NCI-H2196 (cell line): ENCODE measurements at regions not wholly inside any gene's neighbourhood (a gene's known extent, or its start where the extent isn't known, plus 50 kb on each side); places are given as distances from the start of the nearest gene placed in this dataset.

Experiments used
- DNase-seq: peaks from one replicate; lab custom pipeline; 2025; ENCODE audit not compliant: unreplicated experiment; lab: John Stamatoyannopoulos, UW

GRCh38 chr14:42174357-42174756 lies 567.7 kb downstream of the LRFN5 start:
- peak; percentile 48 for DNase-seq

GRCh38 chr14:42173206-42173605 lies 566.5 kb downstream of the LRFN5 start:
- DNase-seq = no peak

- DNase-seq = no peak
Observed at GRCh38 chr14:42172304-42172703, 565.6 kb downstream of the LRFN5 start.

GRCh38 chr14:42163136-42163535 lies 556.5 kb downstream of the LRFN5 start:
- no peak for DNase-seq

- no peak for DNase-seq
Observed at GRCh38 chr14:42159138-42159537, 552.5 kb downstream of the LRFN5 start.

GRCh38 chr14:42149609-42150261 lies 543.1 kb downstream of the LRFN5 start:
- DNase-seq = no peak

- DNase-seq = no peak
Observed at GRCh38 chr14:42145766-42146165, 539.1 kb downstream of the LRFN5 start.

GRCh38 chr14:42143114-42143513 lies 536.4 kb downstream of the LRFN5 start:
- no peak for DNase-seq

- DNase-seq = no peak
Observed at GRCh38 chr14:42141328-42141727, 534.7 kb downstream of the LRFN5 start.

- no peak for DNase-seq
Observed at GRCh38 chr14:42140831-42141279, 534.2 kb downstream of the LRFN5 start.

- DNase-seq = no peak
Observed at GRCh38 chr14:42140001-42140400, 533.3 kb downstream of the LRFN5 start.

GRCh38 chr14:42138406-42138805 lies 531.7 kb downstream of the LRFN5 start:
- DNase-seq = no peak

- no peak for DNase-seq
Observed at GRCh38 chr14:42130815-42131214, 524.1 kb downstream of the LRFN5 start.

GRCh38 chr14:42123526-42123925 lies 516.9 kb downstream of the LRFN5 start:
- no peak for DNase-seq

GRCh38 chr14:42113358-42114069 lies 506.8 kb downstream of the LRFN5 start:
- no peak for DNase-seq

GRCh38 chr14:42112108-42112507 lies 505.4 kb downstream of the LRFN5 start:
- DNase-seq = no peak

- DNase-seq = no peak
Observed at GRCh38 chr14:42111355-42111754, 504.7 kb downstream of the LRFN5 start.

- DNase-seq = no peak
Observed at GRCh38 chr14:42110167-42110566, 503.5 kb downstream of the LRFN5 start.

- no peak for DNase-seq
Observed at GRCh38 chr14:42095155-42095554, 488.5 kb downstream of the LRFN5 start.

GRCh38 chr14:42090122-42090521 lies 483.4 kb downstream of the LRFN5 start:
- DNase-seq = no peak

GRCh38 chr14:42079911-42080310 lies 473.2 kb downstream of the LRFN5 start:
- no peak for DNase-seq

- DNase-seq = no peak
Observed at GRCh38 chr14:42078345-42078744, 471.7 kb downstream of the LRFN5 start.

- DNase-seq = no peak
Observed at GRCh38 chr14:42070031-42070430, 463.4 kb downstream of the LRFN5 start.
